ENCODE measurements at regions not wholly inside any gene's neighbourhood (a gene's known extent, or its start where the extent isn't known, plus 50 kb on each side); places are given as distances from the start of the nearest gene placed in this dataset.

DNA sequence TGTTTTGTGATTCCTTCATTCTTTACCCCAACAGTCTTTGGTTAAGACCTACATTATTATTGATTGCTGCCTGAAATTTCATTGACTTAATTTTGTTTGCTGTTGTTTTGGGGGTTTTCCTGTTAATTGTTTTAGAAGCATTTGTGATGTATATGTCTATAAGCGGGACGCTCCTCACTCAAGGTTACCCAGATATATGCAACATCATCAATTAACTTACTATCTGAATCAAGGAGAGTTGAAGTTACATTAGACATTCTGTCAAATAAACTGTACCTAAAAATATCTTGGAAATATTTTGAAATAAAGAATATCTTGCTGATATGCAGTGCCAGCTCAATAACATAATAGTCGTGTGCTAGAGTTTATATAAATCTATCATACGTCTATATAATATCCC is 125.9 kb upstream of the CDH18 start:
- no TSS peak for BruUV-seq (replicated peaks)

GRCh38 chr5:20113031-20113715 is 125.2 kb upstream of the CDH18 start:
- no TSS peak for BruUV-seq (replicated peaks)
- H3K27me3 ChIP-seq (replicated peaks; ENCODE audit: control insufficient read depth, insufficient read depth, low read length): no peaks in the 10 kb centered on the region
- H3K9me3 ChIP-seq: no peaks in the 10 kb centered on the region
- intact Hi-C loops (cut with micrococcal nuclease; ENCODE audit: unreplicated experiment): no loop called here
- Mint-ChIP-seq H3K9me3 (ENCODE audit: unreplicated experiment) (no peaks in the 10 kb centered on the region), H3K27ac (ENCODE audit: unreplicated experiment) (no peak overlapping the region), H3K27me3 (ENCODE audit: insufficient read depth, unreplicated experiment) (no peaks in the 10 kb centered on the region), H3K4me3 (ENCODE audit: unreplicated experiment) (no peak overlapping the region), H3K4me1 (ENCODE audit: low read depth, unreplicated experiment) (no peaks in the 10 kb centered on the region), H3K36me3 (ENCODE audit: insufficient read depth, unreplicated experiment) (no peaks in the 10 kb centered on the region)
- ChIA-PET POLR2A (no interaction called here), CTCF (no interaction called here)
- TF ChIP-seq, protein P1, sequence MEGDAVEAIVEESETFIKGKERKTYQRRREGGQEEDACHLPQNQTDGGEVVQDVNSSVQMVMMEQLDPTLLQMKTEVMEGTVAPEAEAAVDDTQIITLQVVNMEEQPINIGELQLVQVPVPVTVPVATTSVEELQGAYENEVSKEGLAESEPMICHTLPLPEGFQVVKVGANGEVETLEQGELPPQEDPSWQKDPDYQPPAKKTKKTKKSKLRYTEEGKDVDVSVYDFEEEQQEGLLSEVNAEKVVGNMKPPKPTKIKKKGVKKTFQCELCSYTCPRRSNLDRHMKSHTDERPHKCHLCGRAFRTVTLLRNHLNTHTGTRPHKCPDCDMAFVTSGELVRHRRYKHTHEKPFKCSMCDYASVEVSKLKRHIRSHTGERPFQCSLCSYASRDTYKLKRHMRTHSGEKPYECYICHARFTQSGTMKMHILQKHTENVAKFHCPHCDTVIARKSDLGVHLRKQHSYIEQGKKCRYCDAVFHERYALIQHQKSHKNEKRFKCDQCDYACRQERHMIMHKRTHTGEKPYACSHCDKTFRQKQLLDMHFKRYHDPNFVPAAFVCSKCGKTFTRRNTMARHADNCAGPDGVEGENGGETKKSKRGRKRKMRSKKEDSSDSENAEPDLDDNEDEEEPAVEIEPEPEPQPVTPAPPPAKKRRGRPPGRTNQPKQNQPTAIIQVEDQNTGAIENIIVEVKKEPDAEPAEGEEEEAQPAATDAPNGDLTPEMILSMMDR (IDR thresholded peaks at IDR 0.05; ENCODE audit: insufficient read depth in 1 of 2, low read depth in 1 of 2, low read length in 1 of 2, severe bottlenecking in 1 of 2, unreplicated experiment in 1 of 2): no peak
- no peaks in the 10 kb centered on the region for H3K4me1 ChIP-seq
- H3K4me3 ChIP-seq (ENCODE audit: low read depth, low read length): no peak overlapping the region
- no peaks in the 10 kb centered on the region for H3K36me3 ChIP-seq (ENCODE audit: control insufficient read depth, insufficient read depth, low read length)
- DNase-seq: no peak

More for the DNA sequence above, 125.9 kb upstream of the CDH18 start:
- intact Hi-C loops (cut with micrococcal nuclease; ENCODE audit: unreplicated experiment): no loop called here
- H3K36me3 Mint-ChIP-seq (ENCODE audit: insufficient read depth, unreplicated experiment): no peaks in the 10 kb centered on the region
- H3K4me3 Mint-ChIP-seq (ENCODE audit: unreplicated experiment): no peak overlapping the region
- no peaks in the 10 kb centered on the region for H3K9me3 ChIP-seq
- no peaks in the 10 kb centered on the region for H3K36me3 ChIP-seq (ENCODE audit: control insufficient read depth, insufficient read depth, low read length)
- DNase-seq: no peak
- ChIA-PET CTCF (no interaction called here), POLR2A (no interaction called here)
- TF ChIP-seq, protein P1 (IDR thresholded peaks at IDR 0.05; ENCODE audit: insufficient read depth in 1 of 2, low read depth in 1 of 2, low read length in 1 of 2, severe bottlenecking in 1 of 2, unreplicated experiment in 1 of 2): no peak
- no peaks in the 10 kb centered on the region for H3K27me3 ChIP-seq (replicated peaks; ENCODE audit: control insufficient read depth, insufficient read depth, low read length)
- H3K9me3 Mint-ChIP-seq (ENCODE audit: unreplicated experiment): no peaks in the 10 kb centered on the region
- H3K27me3 Mint-ChIP-seq (ENCODE audit: insufficient read depth, unreplicated experiment): no peaks in the 10 kb centered on the region
- no peaks in the 10 kb centered on the region for H3K4me1 ChIP-seq
- no peak overlapping the region for H3K4me3 ChIP-seq (ENCODE audit: low read depth, low read length)
- no peak overlapping the region for H3K27ac Mint-ChIP-seq (ENCODE audit: unreplicated experiment)
- no peaks in the 10 kb centered on the region for H3K4me1 Mint-ChIP-seq (ENCODE audit: low read depth, unreplicated experiment)

DNA sequence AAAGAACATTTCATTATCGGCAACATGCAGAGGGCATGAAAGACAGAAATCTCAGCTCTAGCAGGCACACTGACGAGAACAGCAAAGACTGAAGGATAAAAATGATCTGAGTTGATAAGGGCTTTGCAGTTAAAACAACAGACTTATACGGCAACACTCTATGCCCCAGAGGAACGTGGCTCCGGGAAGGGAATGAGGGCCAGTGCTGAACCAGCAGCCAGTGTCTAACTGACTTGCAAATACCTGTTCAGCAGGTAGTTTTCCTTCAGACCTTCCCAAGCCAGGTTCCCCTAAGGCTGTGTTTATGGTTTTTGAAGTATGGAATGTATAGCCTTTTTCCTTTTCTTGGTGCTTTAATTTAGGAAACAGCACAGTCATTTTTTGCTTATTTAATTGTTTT is 121.3 kb upstream of the CDH18 start:
- Histone ChIP-seq H3K4me3 (ENCODE audit: low read depth, low read length) (no peak overlapping the region), H3K4me1 (no peaks in the 10 kb centered on the region), H3K9me3 (no peaks in the 10 kb centered on the region), H3K27me3 (replicated peaks; ENCODE audit: control insufficient read depth, insufficient read depth, low read length) (no peaks in the 10 kb centered on the region), H3K36me3 (ENCODE audit: control insufficient read depth, insufficient read depth, low read length) (no peaks in the 10 kb centered on the region)
- Mint-ChIP-seq H3K36me3 (ENCODE audit: insufficient read depth, unreplicated experiment) (no peaks in the 10 kb centered on the region), H3K4me3 (ENCODE audit: unreplicated experiment) (no peak overlapping the region), H3K27ac (ENCODE audit: unreplicated experiment) (no peak overlapping the region), H3K27me3 (ENCODE audit: insufficient read depth, unreplicated experiment) (no peaks in the 10 kb centered on the region), H3K9me3 (ENCODE audit: unreplicated experiment) (no peaks in the 10 kb centered on the region), H3K4me1 (ENCODE audit: low read depth, unreplicated experiment) (no peaks in the 10 kb centered on the region)
- TF ChIP-seq, protein P1 (IDR thresholded peaks at IDR 0.05; ENCODE audit: insufficient read depth in 1 of 2, low read depth in 1 of 2, low read length in 1 of 2, severe bottlenecking in 1 of 2, unreplicated experiment in 1 of 2): no peak
- CTCF ChIA-PET: no interaction called here
- POLR2A ChIA-PET: no interaction called here
- BruUV-seq (replicated peaks): no TSS peak
- DNase-seq: no peak
- intact Hi-C loops (cut with micrococcal nuclease; ENCODE audit: unreplicated experiment): no loop called here

Data from Caco-2 (cell line).